DND-41 (cell line): ENCODE measurements at regions not wholly inside any gene's neighbourhood (a gene's known extent, or its start where the extent isn't known, plus 50 kb on each side); places are given as distances from the start of the nearest gene placed in this dataset.

ENCODE experiments used
- ATAC-seq: fragments of 200-7000 bp; cut with Tn5 transposase; 3 replicates; pipeline ENCODE4 v1.9.1; 2021; ENCODE audit warnings: low read depth; ENCODE audit not compliant: insufficient read depth
- DNase-seq: peaks from one replicate; pipeline ENCODE4 v3.0.0-alpha.2; 2020
- H2AFZ ChIP-seq: 2 replicates; pipeline ENCODE4 v1.6.0; 2012; ENCODE audit warnings: low read depth, low read length
- H3K27ac ChIP-seq: 2 replicates; pipeline ENCODE4 v1.5.1; 2012; ENCODE audit warnings: low read length, inconsistent platforms
- H3K27me3 ChIP-seq: fragments of 200-600 bp; sonication (generic); 2 replicates; pipeline ENCODE4 v1.6.0; 2012; ENCODE audit warnings: low read length, mild to moderate bottlenecking, inconsistent platforms; ENCODE audit not compliant: insufficient read depth, poor library complexity
- H3K36me3 ChIP-seq: 2 replicates; pipeline ENCODE4 v1.5.1; 2012; ENCODE audit warnings: low read length, inconsistent platforms; ENCODE audit not compliant: insufficient read depth
- H3K4me1 ChIP-seq: 2 replicates; pipeline ENCODE4 v1.5.1; 2012; ENCODE audit warnings: mild to moderate bottlenecking, low read length; ENCODE audit not compliant: insufficient read depth
- H3K4me2 ChIP-seq: 2 replicates; pipeline ENCODE4 v1.6.0; 2012; ENCODE audit warnings: mild to moderate bottlenecking, moderate library complexity, low read length, inconsistent platforms; ENCODE audit not compliant: insufficient read depth
- H3K4me3 ChIP-seq, 2 experiments: fragments of 200-600 bp in 1 of 2; shearing (Covaris generic) in 1 of 2; 2 replicates each; pipeline ENCODE4 v1.5.1; 2012 to 2016; ENCODE audit warnings: inconsistent platforms in 2 of 2, low read length in 2 of 2, mild to moderate bottlenecking in 2 of 2, low read depth in 1 of 2, moderate library complexity in 1 of 2
- H3K79me2 ChIP-seq: 2 replicates; pipeline ENCODE4 v1.6.0; 2012; ENCODE audit warnings: low read length, inconsistent platforms; ENCODE audit not compliant: insufficient read depth
- H3K9ac ChIP-seq: 2 replicates; pipeline ENCODE4 v1.6.0; 2012; ENCODE audit warnings: low read depth, mild to moderate bottlenecking, inconsistent platforms, low read length, moderate library complexity
- H3K9me3 ChIP-seq: 2 replicates; pipeline ENCODE4 v1.5.1; 2012; ENCODE audit warnings: low read length, moderate library complexity, mild to moderate bottlenecking, inconsistent platforms; ENCODE audit not compliant: insufficient read depth, severe bottlenecking
- H4K20me1 ChIP-seq: 2 replicates; pipeline ENCODE4 v1.6.0; 2012; ENCODE audit warnings: low read length; ENCODE audit not compliant: insufficient read depth
- EZH2 ChIP-seq: IDR thresholded peaks from 3 replicates; pipeline ENCODE4 v1.6.1; 2012; ENCODE audit warnings: borderline replicate concordance, low read depth, mild to moderate bottlenecking, moderate library complexity, low read length, inconsistent platforms; ENCODE audit not compliant: severe bottlenecking
- TF ChIP-seq, protein P1 (sequence below): IDR thresholded peaks from 2 replicates; pipeline ENCODE4 v1.5.1; 2012; ENCODE audit warnings: borderline replicate concordance, low read length, moderate library complexity, mild to moderate bottlenecking; ENCODE audit not compliant: poor library complexity, severe bottlenecking; ENCODE audit errors: extremely low read depth

DNA sequence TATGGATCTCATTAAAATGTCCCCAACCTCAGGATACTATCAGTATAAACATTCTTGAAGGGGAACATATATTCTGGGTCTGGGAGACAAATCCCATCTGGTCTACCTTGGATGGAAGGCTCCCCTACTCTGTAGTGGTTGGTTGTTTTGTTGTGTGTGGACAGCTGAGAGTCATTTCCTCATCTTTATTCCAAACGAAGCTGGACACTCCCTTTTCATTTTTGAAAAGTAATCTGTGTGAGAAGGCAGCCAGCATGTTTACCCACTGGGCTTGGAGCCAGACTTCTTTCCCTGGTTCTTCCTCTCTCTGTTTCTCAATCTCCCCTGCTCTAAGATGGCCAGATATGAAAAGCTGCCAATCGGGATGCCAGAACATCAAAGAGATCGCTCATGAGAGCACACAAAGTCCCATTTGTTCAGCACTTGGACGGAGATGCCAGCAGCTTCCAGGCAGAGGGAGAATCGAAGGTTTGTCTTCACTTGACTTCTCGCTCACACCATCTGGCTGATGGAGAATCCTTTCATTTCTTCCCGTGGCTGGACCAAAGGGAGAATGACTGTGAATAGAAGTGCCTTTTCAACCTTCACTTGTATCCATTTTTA lies 108.1 kb upstream of the AGR3 start:
- DNase-seq (no peak), ATAC-seq (no peak)
- TF ChIP-seq, protein P1, sequence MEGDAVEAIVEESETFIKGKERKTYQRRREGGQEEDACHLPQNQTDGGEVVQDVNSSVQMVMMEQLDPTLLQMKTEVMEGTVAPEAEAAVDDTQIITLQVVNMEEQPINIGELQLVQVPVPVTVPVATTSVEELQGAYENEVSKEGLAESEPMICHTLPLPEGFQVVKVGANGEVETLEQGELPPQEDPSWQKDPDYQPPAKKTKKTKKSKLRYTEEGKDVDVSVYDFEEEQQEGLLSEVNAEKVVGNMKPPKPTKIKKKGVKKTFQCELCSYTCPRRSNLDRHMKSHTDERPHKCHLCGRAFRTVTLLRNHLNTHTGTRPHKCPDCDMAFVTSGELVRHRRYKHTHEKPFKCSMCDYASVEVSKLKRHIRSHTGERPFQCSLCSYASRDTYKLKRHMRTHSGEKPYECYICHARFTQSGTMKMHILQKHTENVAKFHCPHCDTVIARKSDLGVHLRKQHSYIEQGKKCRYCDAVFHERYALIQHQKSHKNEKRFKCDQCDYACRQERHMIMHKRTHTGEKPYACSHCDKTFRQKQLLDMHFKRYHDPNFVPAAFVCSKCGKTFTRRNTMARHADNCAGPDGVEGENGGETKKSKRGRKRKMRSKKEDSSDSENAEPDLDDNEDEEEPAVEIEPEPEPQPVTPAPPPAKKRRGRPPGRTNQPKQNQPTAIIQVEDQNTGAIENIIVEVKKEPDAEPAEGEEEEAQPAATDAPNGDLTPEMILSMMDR = no peak
- no peak for TF ChIP-seq EZH2
- Histone ChIP-seq H4K20me1 (no peaks in the 10 kb centered on the region), H3K9ac (no peak overlapping the region), H3K4me2 (no peak overlapping the region), H3K79me2 (no peaks in the 10 kb centered on the region), H3K4me1 (no peaks in the 10 kb centered on the region), H3K9me3 (no peaks in the 10 kb centered on the region), H3K36me3 (no peaks in the 10 kb centered on the region), H3K27me3 (no peaks in the 10 kb centered on the region), H2AFZ (no peak overlapping the region), H3K4me3 (no peak overlapping the region), H3K27ac (no peak overlapping the region)

DNA sequence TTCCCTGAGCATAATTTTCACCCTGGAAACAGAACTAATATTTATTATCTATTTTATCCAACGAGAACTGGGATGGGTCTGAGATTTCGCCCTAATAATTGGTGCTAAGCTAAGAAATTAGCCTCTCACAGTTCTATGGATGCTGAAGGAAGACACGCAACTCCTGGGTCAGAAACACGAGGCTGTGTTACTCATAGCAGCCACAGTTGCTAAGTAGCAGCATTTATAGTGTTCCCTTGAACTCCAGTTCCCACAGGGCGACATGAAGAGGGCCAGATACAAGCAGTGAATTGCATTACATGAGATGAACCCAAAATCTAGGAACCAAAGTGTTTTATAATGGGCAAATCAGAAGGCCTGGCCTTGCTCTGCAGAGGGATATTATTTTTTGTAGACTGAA lies 109.8 kb upstream of the AGR3 start:
- H3K27ac ChIP-seq = no peak overlapping the region
- H4K20me1 ChIP-seq = no peaks in the 10 kb centered on the region
- H3K9ac ChIP-seq = no peak overlapping the region
- no peak for TF ChIP-seq EZH2
- TF ChIP-seq, protein P1 = no peak
- H3K36me3 ChIP-seq = no peaks in the 10 kb centered on the region
- H3K27me3 ChIP-seq = no peaks in the 10 kb centered on the region
- no peak overlapping the region for H3K4me2 ChIP-seq
- H3K79me2 ChIP-seq = no peaks in the 10 kb centered on the region
- H3K9me3 ChIP-seq = no peaks in the 10 kb centered on the region
- DNase-seq = no peak
- no peak for ATAC-seq
- no peak overlapping the region for H3K4me3 ChIP-seq
- no peak overlapping the region for H2AFZ ChIP-seq
- no peaks in the 10 kb centered on the region for H3K4me1 ChIP-seq

DNA sequence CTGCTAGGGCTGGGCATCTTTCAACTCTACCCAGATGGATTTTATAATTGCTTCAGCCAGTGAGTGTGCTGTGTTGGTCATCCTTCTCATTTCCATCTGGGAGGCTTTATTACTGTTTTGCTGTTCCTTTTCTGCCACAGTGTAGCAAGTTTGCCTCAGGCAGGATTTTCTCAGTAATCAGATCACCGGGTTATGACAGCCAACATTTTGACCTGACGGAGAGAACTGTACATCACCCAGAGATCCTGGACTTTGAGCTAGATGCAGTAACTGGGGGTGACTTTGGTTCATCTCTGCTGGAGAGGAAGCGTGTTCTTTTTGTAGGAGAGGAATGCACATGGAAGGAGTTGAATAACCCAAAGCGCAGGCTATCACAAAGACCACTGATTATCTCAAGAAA lies 111.8 kb upstream of the AGR3 start:
- ATAC-seq (no peak), DNase-seq (no peak)
- H4K20me1 ChIP-seq = no peaks in the 10 kb centered on the region
- no peaks in the 10 kb centered on the region for H3K36me3 ChIP-seq
- TF ChIP-seq, protein P1 = no peak
- TF ChIP-seq EZH2 = no peak
- H3K9ac ChIP-seq = no peak overlapping the region
- H3K27ac ChIP-seq = no peak overlapping the region
- no peak overlapping the region for H3K4me2 ChIP-seq
- H3K9me3 ChIP-seq = no peaks in the 10 kb centered on the region
- no peak overlapping the region for H3K4me3 ChIP-seq
- H3K27me3 ChIP-seq = no peaks in the 10 kb centered on the region
- H3K79me2 ChIP-seq = no peaks in the 10 kb centered on the region
- H3K4me1 ChIP-seq = no peaks in the 10 kb centered on the region
- no peak overlapping the region for H2AFZ ChIP-seq

DNA sequence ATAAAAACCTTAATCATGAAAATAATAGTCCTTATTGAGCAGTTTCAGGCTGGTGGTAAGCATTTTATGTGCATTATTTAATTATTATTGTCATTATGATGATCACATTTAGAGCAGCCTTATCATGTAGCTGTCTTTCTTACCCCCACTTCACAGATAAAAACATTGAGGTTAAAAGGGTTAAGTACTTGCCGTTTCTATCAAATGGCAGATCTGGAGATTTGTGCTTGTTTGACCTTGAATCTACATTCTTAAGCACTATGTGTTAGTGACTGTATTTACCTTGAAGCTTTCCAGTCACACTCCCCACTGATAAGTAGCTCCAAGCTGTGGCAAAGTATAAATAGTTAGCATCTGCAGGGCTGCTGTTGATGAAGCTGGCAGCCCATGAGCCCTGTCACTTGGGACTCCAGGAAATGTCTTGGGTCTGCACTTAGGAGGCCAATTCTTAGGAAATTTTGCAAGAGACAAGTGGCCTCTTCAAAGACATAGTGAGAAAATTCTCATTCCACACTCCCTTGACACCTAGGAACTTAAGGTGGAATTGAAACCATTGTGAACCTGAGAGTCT lies 116.8 kb upstream of the AGR3 start:
- Histone ChIP-seq H3K9ac (no peak overlapping the region), H3K27me3 (no peaks in the 10 kb centered on the region), H3K9me3 (no peaks in the 10 kb centered on the region), H2AFZ (no peak overlapping the region), H3K4me2 (no peak overlapping the region), H3K27ac (no peak overlapping the region), H3K79me2 (no peaks in the 10 kb centered on the region), H3K4me1 (peaks cover 14% of the 10 kb centered on the region), H3K4me3 (no peak overlapping the region), H3K36me3 (no peaks in the 10 kb centered on the region), H4K20me1 (no peaks in the 10 kb centered on the region)
- DNase-seq (no peak), ATAC-seq (no peak)
- TF ChIP-seq, protein P1 = no peak
- no peak for TF ChIP-seq EZH2
